Keratinocyte (primary cell): ENCODE measurements at regions not wholly inside any gene's neighbourhood (a gene's known extent, or its start where the extent isn't known, plus 50 kb on each side); places are given as distances from the start of the nearest gene placed in this dataset.

Experiments used
- DNase-seq: peaks from one replicate; pipeline ENCODE4 v3.0.0-alpha.2; 2011; ENCODE audit warnings: low read depth, missing footprints, low spot score
- FAIRE-seq: peaks from 2 replicates; lab custom pipeline; 2011; peaks lifted over from hg19 to GRCh38; lab: Jason Lieb, UNC
- H2AFZ ChIP-seq: 2 replicates; pipeline ENCODE4 v1.6.0; 2012; ENCODE audit warnings: low read length, control low read depth, inconsistent platforms; ENCODE audit not compliant: control insufficient read depth
- H3K27ac ChIP-seq: 2 replicates; pipeline ENCODE4 v1.5.1; 2011; ENCODE audit warnings: low read length; ENCODE audit not compliant: control insufficient read depth, insufficient read depth
- H3K27me3 ChIP-seq: 3 replicates; pipeline ENCODE4 v1.6.0; 2011; ENCODE audit warnings: low read length; ENCODE audit not compliant: control insufficient read depth, insufficient read depth; ENCODE audit errors: extremely low read depth
- H3K36me3 ChIP-seq, 2 experiments: 2 replicates in 1 of 2; 3 replicates in 1 of 2; pipeline ENCODE4 v1.5.1; 2011; ENCODE audit warnings: low read length in 2 of 2, mild to moderate bottlenecking in 1 of 2; ENCODE audit not compliant: control insufficient read depth in 2 of 2, insufficient read depth in 2 of 2; ENCODE audit errors: extremely low read depth in 1 of 2
- H3K4me1 ChIP-seq: 3 replicates; pipeline ENCODE4 v1.5.1; 2011; ENCODE audit warnings: low read length; ENCODE audit not compliant: control insufficient read depth, insufficient read depth; ENCODE audit errors: extremely low read depth
- H3K4me2 ChIP-seq: 3 replicates; pipeline ENCODE4 v1.6.0; 2011; ENCODE audit warnings: low read depth, low read length; ENCODE audit not compliant: control insufficient read depth, insufficient read depth; ENCODE audit errors: extremely low read depth
- H3K4me3 ChIP-seq, 3 experiments: fragments of 200-600 bp in 1 of 3; sonication (generic) in 1 of 3; 2 replicates in 2 of 3; 3 replicates in 1 of 3; pipeline ENCODE4 v1.5.1; 2011 to 2016; ENCODE audit warnings: low read length in 3 of 3, mild to moderate bottlenecking in 3 of 3, control low read depth in 2 of 3, inconsistent platforms in 1 of 3, low read depth in 1 of 3, mixed read lengths in 1 of 3, mixed run types in 1 of 3, moderate library complexity in 1 of 3; ENCODE audit not compliant: control insufficient read depth in 2 of 3, insufficient read depth in 2 of 3; ENCODE audit errors: extremely low read depth in 1 of 3
- H3K79me2 ChIP-seq: 2 replicates; pipeline ENCODE4 v1.6.0; 2012; ENCODE audit warnings: low read length; ENCODE audit not compliant: control insufficient read depth, insufficient read depth
- H3K9ac ChIP-seq: 3 replicates; pipeline ENCODE4 v1.6.0; 2011; ENCODE audit warnings: low read length; ENCODE audit not compliant: control insufficient read depth, insufficient read depth; ENCODE audit errors: extremely low read depth
- H3K9me1 ChIP-seq: 3 replicates; pipeline ENCODE4 v1.6.0; 2011; ENCODE audit warnings: low read length; ENCODE audit not compliant: control insufficient read depth, insufficient read depth; ENCODE audit errors: extremely low read depth
- H3K9me3 ChIP-seq: 2 replicates; pipeline ENCODE4 v1.5.1; 2012; ENCODE audit warnings: low read depth, low read length; ENCODE audit not compliant: control insufficient read depth
- H4K20me1 ChIP-seq: 3 replicates; pipeline ENCODE4 v1.6.0; 2011; ENCODE audit warnings: low read length; ENCODE audit not compliant: control insufficient read depth, insufficient read depth; ENCODE audit errors: extremely low read depth
- EZH2 ChIP-seq: IDR thresholded peaks from one replicate; pipeline ENCODE4 v1.6.1; 2012; ENCODE audit warnings: inconsistent platforms, mild to moderate bottlenecking, low read length, moderate library complexity
- dilution Hi-C: fragments of 300-500 bp; cut with MboI; formaldehyde crosslinking; loops from one replicate; pipeline ENCODE4 v1.7.0; 2020; ENCODE audit warnings: low sequenced_read_pairs; ENCODE audit not compliant: extremely low pct_ligation_motif_present
- TF ChIP-seq, protein P1 (sequence below), 3 experiments: IDR thresholded peaks in 1 of 3; conservative IDR thresholded peaks in 1 of 3; optimal IDR thresholded peaks in 1 of 3; 2 replicates in 2 of 3; 3 replicates in 1 of 3; pipeline versions ENCODE3 to v1.5.1; 2011; ENCODE audit warnings: low read length in 3 of 3, mild to moderate bottlenecking in 3 of 3, moderate library complexity in 2 of 3, control low read depth in 1 of 3, inconsistent platforms in 1 of 3; ENCODE audit not compliant: insufficient read depth in 2 of 3; ENCODE audit errors: extremely low read depth in 1 of 3

DNA sequence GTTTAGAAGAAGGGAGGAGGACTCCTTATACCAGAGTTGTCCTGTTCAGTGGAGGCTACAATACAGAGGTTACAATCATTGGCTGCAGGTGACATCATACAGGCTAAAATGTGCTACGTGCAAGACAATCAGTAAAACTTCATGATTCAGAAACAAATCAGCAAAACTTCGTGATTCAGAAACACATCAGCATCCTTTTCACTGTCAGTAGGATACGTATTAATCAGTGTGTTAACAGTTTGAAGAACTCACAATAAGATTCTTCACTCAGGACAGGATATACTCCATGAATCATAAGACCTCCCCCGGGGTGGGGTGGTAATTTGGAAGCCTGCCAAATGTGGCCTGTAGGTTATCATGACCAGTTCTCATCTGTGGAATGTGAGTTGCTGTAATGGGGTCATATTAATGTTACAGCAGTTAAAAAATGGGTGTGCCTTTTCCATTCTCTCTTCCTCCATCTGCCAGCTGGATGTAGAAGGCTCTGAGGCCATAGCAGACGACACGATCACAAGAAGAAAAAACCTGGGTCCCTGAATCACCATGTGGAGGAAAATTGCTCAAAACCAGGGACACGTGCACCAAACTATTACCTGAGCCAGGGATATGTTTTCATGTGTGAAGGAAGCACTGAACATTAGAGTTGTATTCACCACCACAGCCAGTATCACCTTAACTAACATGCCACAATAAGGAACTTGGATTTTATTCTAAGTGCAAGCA is 134.8 kb upstream of the CREB1 start:
- peak overlapping the region; percentile 82 for H3K9ac ChIP-seq

GRCh38 chr2:207395535-207396251 is 134.1 kb upstream of the CREB1 start:
- no peaks in the 10 kb centered on the region for H3K9me1 ChIP-seq
- FAIRE-seq (no peak), DNase-seq (no peak)
- TF ChIP-seq, protein P1, sequence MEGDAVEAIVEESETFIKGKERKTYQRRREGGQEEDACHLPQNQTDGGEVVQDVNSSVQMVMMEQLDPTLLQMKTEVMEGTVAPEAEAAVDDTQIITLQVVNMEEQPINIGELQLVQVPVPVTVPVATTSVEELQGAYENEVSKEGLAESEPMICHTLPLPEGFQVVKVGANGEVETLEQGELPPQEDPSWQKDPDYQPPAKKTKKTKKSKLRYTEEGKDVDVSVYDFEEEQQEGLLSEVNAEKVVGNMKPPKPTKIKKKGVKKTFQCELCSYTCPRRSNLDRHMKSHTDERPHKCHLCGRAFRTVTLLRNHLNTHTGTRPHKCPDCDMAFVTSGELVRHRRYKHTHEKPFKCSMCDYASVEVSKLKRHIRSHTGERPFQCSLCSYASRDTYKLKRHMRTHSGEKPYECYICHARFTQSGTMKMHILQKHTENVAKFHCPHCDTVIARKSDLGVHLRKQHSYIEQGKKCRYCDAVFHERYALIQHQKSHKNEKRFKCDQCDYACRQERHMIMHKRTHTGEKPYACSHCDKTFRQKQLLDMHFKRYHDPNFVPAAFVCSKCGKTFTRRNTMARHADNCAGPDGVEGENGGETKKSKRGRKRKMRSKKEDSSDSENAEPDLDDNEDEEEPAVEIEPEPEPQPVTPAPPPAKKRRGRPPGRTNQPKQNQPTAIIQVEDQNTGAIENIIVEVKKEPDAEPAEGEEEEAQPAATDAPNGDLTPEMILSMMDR (optimal IDR thresholded peaks at IDR 0.05 in 1 of 3, IDR thresholded peaks at IDR 0.05 in 1 of 3, conservative IDR thresholded peaks at IDR 0.05 in 1 of 3; ENCODE audit: extremely low read depth in 1 of 3, insufficient read depth in 2 of 3, low read length in 3 of 3), result no peak
- TF ChIP-seq EZH2, result no peak
- peak overlapping the region; percentile 100 for H3K27ac ChIP-seq
- H3K4me3 ChIP-seq, result no peak overlapping the region
- H3K27me3 ChIP-seq, result no peaks in the 10 kb centered on the region
- peak overlapping the region; percentile 46 for H3K4me2 ChIP-seq
- H2AFZ ChIP-seq, result no peak overlapping the region
- H3K36me3 ChIP-seq, result no peaks in the 10 kb centered on the region
- H4K20me1 ChIP-seq, result no peaks in the 10 kb centered on the region
- H3K9me3 ChIP-seq, result no peaks in the 10 kb centered on the region
- no peaks in the 10 kb centered on the region for H3K79me2 ChIP-seq
- H3K9ac ChIP-seq, result peak overlapping the region; percentile 72
- peaks cover 28% of the 10 kb centered on the region for H3K4me1 ChIP-seq
- dilution Hi-C loops, result no loop called here

More for the DNA sequence above, 134.8 kb upstream of the CREB1 start:
- Histone ChIP-seq H2AFZ (no peak overlapping the region), H3K27ac (peak overlapping the region; percentile 100), H3K9me1 (no peaks in the 10 kb centered on the region), H3K4me3 (no peak overlapping the region), H3K36me3 (no peaks in the 10 kb centered on the region), H3K79me2 (no peaks in the 10 kb centered on the region), H3K4me2 (peak overlapping the region; percentile 46), H3K9me3 (no peaks in the 10 kb centered on the region), H3K4me1 (peaks cover 28% of the 10 kb centered on the region), H4K20me1 (no peaks in the 10 kb centered on the region), H3K27me3 (no peaks in the 10 kb centered on the region)
- dilution Hi-C loops, result no loop called here
- FAIRE-seq (peak; percentile 99), DNase-seq (peak; percentile 100)
- TF ChIP-seq, protein P1 (optimal IDR thresholded peaks at IDR 0.05 in 1 of 3, IDR thresholded peaks at IDR 0.05 in 1 of 3, conservative IDR thresholded peaks at IDR 0.05 in 1 of 3; ENCODE audit: extremely low read depth in 1 of 3, insufficient read depth in 2 of 3, low read length in 3 of 3), result no peak
- no peak for TF ChIP-seq EZH2
